Stimulated activated naive CD8-positive, alpha-beta T cell treated with anti-CD3 and anti-CD28 coated beads, Interleukin-15, amount 100 ng/mL, for 72 hours (primary cell): ENCODE measurements at regions not wholly inside any gene's neighbourhood (a gene's known extent, or its start where the extent isn't known, plus 50 kb on each side); places are given as distances from the start of the nearest gene placed in this dataset.
"Not testable (repeated sequence)": the region's sequence is repeated elsewhere in the genome, so short reads cannot be mapped to it uniquely, and the experiment has no call there.

ENCODE experiments used
- ATAC-seq: fragments of 150-1000 bp; cut with Tn5 transposase; 2 replicates; pipeline ENCODE4 v1.10.0; 2021; ENCODE audit warnings: mild to moderate bottlenecking, moderate library complexity
- DNase-seq, 2 donors: peaks; one replicate each; pipeline ENCODE4 v3.0.0; 2021 to 2022
- H3K27ac Mint-ChIP-seq, 2 donors: one replicate each; pipeline ENCODE4 v1.8.0; 2022; ENCODE audit warnings: mild to moderate bottlenecking in 2 of 2, mixed read lengths in 2 of 2, moderate library complexity in 2 of 2
- H3K27me3 Mint-ChIP-seq: one replicate; pipeline ENCODE4 v1.8.0; 2022; ENCODE audit warnings: mixed read lengths
- H3K4me1 Mint-ChIP-seq: one replicate; pipeline ENCODE4 v1.8.0; 2022; ENCODE audit warnings: mild to moderate bottlenecking, mixed read lengths
- H3K4me3 Mint-ChIP-seq, 2 donors: one replicate each; pipeline ENCODE4 v1.8.0; 2022; ENCODE audit warnings: mild to moderate bottlenecking in 2 of 2, mixed read lengths in 2 of 2, moderate library complexity in 1 of 2
- H3K9me3 Mint-ChIP-seq, 2 donors: one replicate each; pipeline ENCODE4 v1.8.0; 2022; ENCODE audit warnings: mixed read lengths in 2 of 2

GRCh38 chr10:25755874-25756273 lies 178.2 kb upstream of the MYO3A start:
- H3K4me1 Mint-ChIP-seq, ATAC-seq, H3K27me3 Mint-ChIP-seq: not testable (repeated sequence)

GRCh38 chr10:25756784-25757183 lies 177.2 kb upstream of the MYO3A start:
- DNase-seq (no peak), ATAC-seq (no peak)
- H3K9me3 Mint-ChIP-seq, result no peaks in the 10 kb centered on the region
- H3K4me3 Mint-ChIP-seq, result no peak overlapping the region
- H3K4me1 Mint-ChIP-seq, result no peaks in the 10 kb centered on the region
- H3K27me3 Mint-ChIP-seq, result no peaks in the 10 kb centered on the region
- no peak overlapping the region for H3K27ac Mint-ChIP-seq

More at GRCh38 chr10:25755874-25756273, 178.2 kb upstream of the MYO3A start:
- not testable (repeated sequence) for DNase-seq, H3K27ac Mint-ChIP-seq, H3K4me3 Mint-ChIP-seq, H3K9me3 Mint-ChIP-seq

- no peaks in the 10 kb centered on the region for H3K4me1 Mint-ChIP-seq
- H3K9me3 Mint-ChIP-seq, result no peaks in the 10 kb centered on the region
- ATAC-seq, result no peak
- H3K27me3 Mint-ChIP-seq, result no peaks in the 10 kb centered on the region
- no peak overlapping the region for H3K27ac Mint-ChIP-seq
- DNase-seq, result no peak
- H3K4me3 Mint-ChIP-seq, result no peak overlapping the region
Observed at GRCh38 chr10:25758041-25758457, 176.0 kb upstream of the MYO3A start.

- Mint-ChIP-seq H3K9me3 (no peaks in the 10 kb centered on the region), H3K27ac (no peak overlapping the region), H3K27me3 (no peaks in the 10 kb centered on the region), H3K4me3 (no peak overlapping the region), H3K4me1 (no peaks in the 10 kb centered on the region)
- DNase-seq (no peak), ATAC-seq (no peak)
Observed at GRCh38 chr10:25758511-25758910, 175.5 kb upstream of the MYO3A start.

- no peak overlapping the region for H3K4me3 Mint-ChIP-seq
- no peaks in the 10 kb centered on the region for H3K4me1 Mint-ChIP-seq
- H3K27me3 Mint-ChIP-seq, result peaks cover 23% of the 10 kb centered on the region
- ATAC-seq, result no peak
- no peak for DNase-seq
- no peak overlapping the region for H3K27ac Mint-ChIP-seq
- H3K9me3 Mint-ChIP-seq, result peaks cover 0 to 4% of the 10 kb centered on the region in 2 donors
Observed at GRCh38 chr10:25761937-25762336, 172.1 kb upstream of the MYO3A start.

- Mint-ChIP-seq H3K4me1 (no peaks in the 10 kb centered on the region), H3K27me3 (peaks cover 26% of the 10 kb centered on the region), H3K4me3 (no peak overlapping the region), H3K9me3 (peaks cover 0 to 4% of the 10 kb centered on the region in 2 donors), H3K27ac (no peak overlapping the region)
- no peak for ATAC-seq
- no peak for DNase-seq
Observed at GRCh38 chr10:25766213-25766612, 167.8 kb upstream of the MYO3A start.

- Mint-ChIP-seq H3K4me3 (no peak overlapping the region), H3K27ac (no peak overlapping the region), H3K9me3 (peaks cover 0 to 4% of the 10 kb centered on the region in 2 donors), H3K27me3 (peaks cover 26% of the 10 kb centered on the region), H3K4me1 (no peaks in the 10 kb centered on the region)
- DNase-seq (no peak), ATAC-seq (no peak)
Observed at GRCh38 chr10:25766687-25767221, 167.3 kb upstream of the MYO3A start.

GRCh38 chr10:25768167-25768566 lies 165.9 kb upstream of the MYO3A start:
- H3K9me3 Mint-ChIP-seq, result peaks cover 0 to 4% of the 10 kb centered on the region in 2 donors
- no peak for DNase-seq

GRCh38 chr10:25778646-25779045 lies 155.4 kb upstream of the MYO3A start:
- no peak overlapping the region for H3K4me3 Mint-ChIP-seq
- H3K4me1 Mint-ChIP-seq, result no peaks in the 10 kb centered on the region
- ATAC-seq (no peak), DNase-seq (no peak)
- H3K9me3 Mint-ChIP-seq, result no peaks in the 10 kb centered on the region
- no peaks in the 10 kb centered on the region for H3K27me3 Mint-ChIP-seq
- H3K27ac Mint-ChIP-seq, result no peak overlapping the region

More at GRCh38 chr10:25768167-25768566, 165.9 kb upstream of the MYO3A start:
- no peak overlapping the region for H3K4me3 Mint-ChIP-seq
- H3K4me1 Mint-ChIP-seq, result no peaks in the 10 kb centered on the region
- H3K27me3 Mint-ChIP-seq, result peaks cover 26% of the 10 kb centered on the region
- H3K27ac Mint-ChIP-seq, result no peak overlapping the region
- no peak for ATAC-seq

- ATAC-seq (no peak), DNase-seq (no peak)
- Mint-ChIP-seq H3K9me3 (no peaks in the 10 kb centered on the region), H3K27ac (no peak overlapping the region), H3K4me1 (no peaks in the 10 kb centered on the region), H3K4me3 (no peak overlapping the region), H3K27me3 (peaks cover 22% of the 10 kb centered on the region)
Observed at GRCh38 chr10:25786161-25786560, 147.9 kb upstream of the MYO3A start.

GRCh38 chr10:25786899-25787298 lies 147.1 kb upstream of the MYO3A start:
- Mint-ChIP-seq H3K4me3 (no peak overlapping the region), H3K4me1 (no peaks in the 10 kb centered on the region), H3K9me3 (no peaks in the 10 kb centered on the region), H3K27me3 (peaks cover 24% of the 10 kb centered on the region), H3K27ac (no peak overlapping the region)
- DNase-seq (no peak), ATAC-seq (no peak)

GRCh38 chr10:25797888-25798429 lies 136.1 kb upstream of the MYO3A start:
- no peak overlapping the region for H3K4me3 Mint-ChIP-seq

GRCh38 chr10:25804505-25804904 lies 129.5 kb upstream of the MYO3A start:
- H3K27me3 Mint-ChIP-seq, result no peaks in the 10 kb centered on the region
- H3K9me3 Mint-ChIP-seq, result no peaks in the 10 kb centered on the region
- no peak overlapping the region for H3K27ac Mint-ChIP-seq
- H3K4me1 Mint-ChIP-seq, result no peaks in the 10 kb centered on the region
- H3K4me3 Mint-ChIP-seq, result no peak overlapping the region
- DNase-seq, result no peak
- ATAC-seq, result no peak

More at GRCh38 chr10:25797888-25798429, 136.1 kb upstream of the MYO3A start:
- no peak for ATAC-seq
- Mint-ChIP-seq H3K27ac (no peak overlapping the region), H3K9me3 (peaks cover 0 to 7% of the 10 kb centered on the region in 2 donors), H3K4me1 (no peaks in the 10 kb centered on the region), H3K27me3 (no peaks in the 10 kb centered on the region)
- no peak for DNase-seq

- no peak for ATAC-seq
Observed at GRCh38 chr10:25805986-25806385, 128.0 kb upstream of the MYO3A start.

GRCh38 chr10:25808372-25808771 lies 125.7 kb upstream of the MYO3A start:
- Mint-ChIP-seq H3K27ac (no peak overlapping the region), H3K9me3 (no peaks in the 10 kb centered on the region), H3K4me3 (no peak overlapping the region), H3K27me3 (no peaks in the 10 kb centered on the region), H3K4me1 (no peaks in the 10 kb centered on the region)
- ATAC-seq, result no peak
- DNase-seq, result no peak

More at GRCh38 chr10:25805986-25806385, 128.0 kb upstream of the MYO3A start:
- H3K9me3 Mint-ChIP-seq, result no peaks in the 10 kb centered on the region
- no peak overlapping the region for H3K4me3 Mint-ChIP-seq
- no peaks in the 10 kb centered on the region for H3K4me1 Mint-ChIP-seq
- no peak overlapping the region for H3K27ac Mint-ChIP-seq
- no peak for DNase-seq
- H3K27me3 Mint-ChIP-seq, result no peaks in the 10 kb centered on the region

GRCh38 chr10:25811052-25811685 lies 122.9 kb upstream of the MYO3A start:
- Mint-ChIP-seq H3K9me3 (no peaks in the 10 kb centered on the region), H3K27ac (no peak overlapping the region), H3K4me3 (no peak overlapping the region), H3K4me1 (no peaks in the 10 kb centered on the region), H3K27me3 (no peaks in the 10 kb centered on the region)
- DNase-seq, result no peak
- ATAC-seq, result no peak
